ENCODE measurements at regions not wholly inside any gene's neighbourhood (a gene's known extent, or its start where the extent isn't known, plus 50 kb on each side); places are given as distances from the start of the nearest gene placed in this dataset.
A peak's percentile ranks its signal among the peaks of the same experiment; 100 is the strongest.

- no peak for DNase-seq (ENCODE audit: low spot score)
These were observed 136.1 kb downstream of the PAPOLA start for GRCh38 chr14:96638041-96638855.

- no peak for DNase-seq (ENCODE audit: low spot score)
These were observed 137.4 kb downstream of the PAPOLA start for GRCh38 chr14:96639550-96639949.

GRCh38 chr14:96648506-96649326 lies 146.5 kb downstream of the PAPOLA start:
- no peak for DNase-seq (ENCODE audit: low spot score)

- no peak for DNase-seq (ENCODE audit: low spot score)
These were observed 147.1 kb downstream of the PAPOLA start for GRCh38 chr14:96649327-96649601.

- DNase-seq (ENCODE audit: low spot score), result no peak
These were observed 143.6 kb upstream of the VRK1 start for GRCh38 chr14:96653597-96653996.

- DNase-seq (ENCODE audit: low spot score), result no peak
These were observed 138.6 kb upstream of the VRK1 start for GRCh38 chr14:96658611-96659010.

- DNase-seq (ENCODE audit: low spot score), result peak; percentile 34
These were observed 137.1 kb upstream of the VRK1 start for GRCh38 chr14:96660123-96660522.

- DNase-seq (ENCODE audit: low spot score), result no peak
These were observed 136.5 kb upstream of the VRK1 start for GRCh38 chr14:96660667-96661066.

GRCh38 chr14:96661244-96661969 lies 135.8 kb upstream of the VRK1 start:
- DNase-seq (ENCODE audit: low spot score), result no peak

GRCh38 chr14:96662116-96662970 lies 134.8 kb upstream of the VRK1 start:
- no peak for DNase-seq (ENCODE audit: low spot score)

GRCh38 chr14:96663076-96663475 lies 134.1 kb upstream of the VRK1 start:
- DNase-seq (ENCODE audit: low spot score), result no peak

GRCh38 chr14:96663491-96664067 lies 133.6 kb upstream of the VRK1 start:
- no peak for DNase-seq (ENCODE audit: low spot score)

GRCh38 chr14:96666088-96666487 lies 131.1 kb upstream of the VRK1 start:
- no peak for DNase-seq (ENCODE audit: low spot score)

- DNase-seq (ENCODE audit: low spot score), result no peak
These were observed 126.8 kb upstream of the VRK1 start for GRCh38 chr14:96670391-96670790.

GRCh38 chr14:96671218-96671617 lies 126.0 kb upstream of the VRK1 start:
- DNase-seq (ENCODE audit: low spot score), result no peak

- no peak for DNase-seq (ENCODE audit: low spot score)
These were observed 123.5 kb upstream of the VRK1 start for GRCh38 chr14:96673706-96674105.

- no peak for DNase-seq (ENCODE audit: low spot score)
These were observed 123.1 kb upstream of the VRK1 start for GRCh38 chr14:96674121-96674520.

GRCh38 chr14:96676166-96676565 lies 121.0 kb upstream of the VRK1 start:
- DNase-seq (ENCODE audit: low spot score), result peak; percentile 7

GRCh38 chr14:96681829-96682228 lies 115.4 kb upstream of the VRK1 start:
- DNase-seq (ENCODE audit: low spot score), result no peak

GRCh38 chr14:96682401-96682800 lies 114.8 kb upstream of the VRK1 start:
- no peak for DNase-seq (ENCODE audit: low spot score)
